Stimulated activated naive B cell treated with anti-CD40 and anti-IgM and Interleukin-4, amounts not matched to agents 10 μg/mL and 1 μg/mL and 100 μg/mL, for 72 hours (primary cell): ENCODE measurements at regions not wholly inside any gene's neighbourhood (a gene's known extent, or its start where the extent isn't known, plus 50 kb on each side); places are given as distances from the start of the nearest gene placed in this dataset.
"Not testable (repeated sequence)": the region's sequence is repeated elsewhere in the genome, so short reads cannot be mapped to it uniquely, and the experiment has no call there.

Experiments
- ATAC-seq, 2 donors: fragments of 150-1000 bp; cut with Tn5 transposase; replicated peaks; 2 replicates each; pipeline ENCODE4 v1.10.0; 2021; ENCODE audit warnings: moderate library complexity in 1 of 2
- DNase-seq: peaks from one replicate; pipeline ENCODE4 v3.0.0; 2021
- H3K27ac Mint-ChIP-seq: one replicate; pipeline ENCODE4 v1.8.0; 2022; ENCODE audit warnings: mild to moderate bottlenecking, mixed read lengths
- H3K27me3 Mint-ChIP-seq, 2 donors: one replicate each; pipeline ENCODE4 v1.8.0; 2022; ENCODE audit warnings: mixed read lengths in 2 of 2
- H3K36me3 Mint-ChIP-seq, 2 donors: one replicate each; pipeline ENCODE4 v1.8.0; 2022; ENCODE audit warnings: mixed read lengths in 2 of 2, mild to moderate bottlenecking in 1 of 2
- H3K4me1 Mint-ChIP-seq, 2 donors: one replicate each; pipeline ENCODE4 v1.8.0; 2022; ENCODE audit warnings: mixed read lengths in 2 of 2, mild to moderate bottlenecking in 1 of 2
- H3K4me3 Mint-ChIP-seq, 2 donors: one replicate each; pipeline ENCODE4 v1.8.0; 2022; ENCODE audit warnings: mild to moderate bottlenecking in 2 of 2, mixed read lengths in 2 of 2, moderate library complexity in 1 of 2
- H3K9me3 Mint-ChIP-seq, 2 donors: one replicate each; pipeline ENCODE4 v1.8.0; 2022; ENCODE audit warnings: mixed read lengths in 2 of 2, mild to moderate bottlenecking in 1 of 2

- Mint-ChIP-seq H3K27ac (no peak overlapping the region), H3K9me3 (peaks cover 0 to 5% of the 10 kb centered on the region in 2 donors), H3K4me3 (no peak overlapping the region), H3K4me1 (no peaks in the 10 kb centered on the region), H3K27me3 (no peaks in the 10 kb centered on the region), H3K36me3 (no peaks in the 10 kb centered on the region)
- DNase-seq (no peak), ATAC-seq (no peak)
Observed at GRCh38 chr4:95779447-95779846, 60.4 kb upstream of the PDHA2 start.

- no peak for DNase-seq
- Mint-ChIP-seq H3K36me3 (no peaks in the 10 kb centered on the region), H3K4me3 (no peak overlapping the region), H3K27ac (no peak overlapping the region), H3K4me1 (no peaks in the 10 kb centered on the region), H3K27me3 (no peaks in the 10 kb centered on the region), H3K9me3 (peaks cover 0 to 5% of the 10 kb centered on the region in 2 donors)
- ATAC-seq = no peak
Observed at GRCh38 chr4:95778666-95779065, 61.2 kb upstream of the PDHA2 start.

GRCh38 chr4:95770605-95771004 is 69.3 kb upstream of the PDHA2 start:
- H3K4me3 Mint-ChIP-seq, H3K36me3 Mint-ChIP-seq, DNase-seq, H3K9me3 Mint-ChIP-seq, ATAC-seq, H3K4me1 Mint-ChIP-seq, H3K27me3 Mint-ChIP-seq, H3K27ac Mint-ChIP-seq: not testable (repeated sequence)

- Mint-ChIP-seq H3K4me3 (no peak overlapping the region), H3K27ac (no peak overlapping the region), H3K9me3 (peaks cover 3 to 4% of the 10 kb centered on the region in 2 donors), H3K27me3 (no peaks in the 10 kb centered on the region), H3K4me1 (no peaks in the 10 kb centered on the region), H3K36me3 (no peaks in the 10 kb centered on the region)
- no peak for ATAC-seq
- no peak for DNase-seq
Observed at GRCh38 chr4:95764961-95765360, 74.9 kb upstream of the PDHA2 start.

GRCh38 chr4:95761871-95762270 is 78.0 kb upstream of the PDHA2 start:
- Mint-ChIP-seq H3K36me3 (no peaks in the 10 kb centered on the region), H3K4me1 (no peaks in the 10 kb centered on the region), H3K9me3 (peaks cover 3 to 4% of the 10 kb centered on the region in 2 donors), H3K27ac (no peak overlapping the region), H3K27me3 (no peaks in the 10 kb centered on the region), H3K4me3 (no peak overlapping the region)
- DNase-seq (no peak), ATAC-seq (no peak)

DNA sequence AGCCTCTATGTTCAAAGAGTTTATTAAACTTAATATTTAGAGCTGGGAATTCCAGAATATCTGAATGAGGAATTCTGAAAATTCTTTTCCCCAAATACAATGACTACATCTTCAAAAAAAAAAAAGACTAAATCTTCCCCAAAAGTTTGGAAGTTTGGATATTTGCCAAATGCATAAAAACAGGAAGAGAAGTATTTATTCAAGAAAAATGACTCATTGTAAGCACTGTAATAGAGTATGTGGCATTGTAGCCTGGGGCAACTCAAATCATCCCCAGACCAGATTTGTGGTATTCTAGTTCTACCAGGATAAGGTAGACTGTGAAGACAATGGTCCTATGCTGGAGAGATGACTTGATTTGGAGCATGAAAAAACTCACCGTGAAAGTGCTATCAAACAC is 78.5 kb upstream of the PDHA2 start:
- H3K27me3 Mint-ChIP-seq = no peaks in the 10 kb centered on the region
- DNase-seq (no peak), ATAC-seq (no peak)
- H3K9me3 Mint-ChIP-seq = peaks cover 3 to 4% of the 10 kb centered on the region in 2 donors
- H3K27ac Mint-ChIP-seq = no peak overlapping the region
- H3K36me3 Mint-ChIP-seq = no peaks in the 10 kb centered on the region
- no peaks in the 10 kb centered on the region for H3K4me1 Mint-ChIP-seq
- H3K4me3 Mint-ChIP-seq = no peak overlapping the region

- H3K27ac Mint-ChIP-seq, H3K27me3 Mint-ChIP-seq, DNase-seq, H3K4me1 Mint-ChIP-seq, ATAC-seq, H3K4me3 Mint-ChIP-seq, H3K9me3 Mint-ChIP-seq, H3K36me3 Mint-ChIP-seq: not testable (repeated sequence)
Observed at GRCh38 chr4:95760646-95761045, 79.2 kb upstream of the PDHA2 start.

GRCh38 chr4:95758001-95758400 is 81.9 kb upstream of the PDHA2 start:
- no peaks in the 10 kb centered on the region for H3K4me1 Mint-ChIP-seq
- no peak overlapping the region for H3K4me3 Mint-ChIP-seq
- no peak overlapping the region for H3K27ac Mint-ChIP-seq
- no peaks in the 10 kb centered on the region for H3K9me3 Mint-ChIP-seq
- H3K36me3 Mint-ChIP-seq = no peaks in the 10 kb centered on the region
- no peak for DNase-seq
- ATAC-seq = no peak
- no peaks in the 10 kb centered on the region for H3K27me3 Mint-ChIP-seq

DNA sequence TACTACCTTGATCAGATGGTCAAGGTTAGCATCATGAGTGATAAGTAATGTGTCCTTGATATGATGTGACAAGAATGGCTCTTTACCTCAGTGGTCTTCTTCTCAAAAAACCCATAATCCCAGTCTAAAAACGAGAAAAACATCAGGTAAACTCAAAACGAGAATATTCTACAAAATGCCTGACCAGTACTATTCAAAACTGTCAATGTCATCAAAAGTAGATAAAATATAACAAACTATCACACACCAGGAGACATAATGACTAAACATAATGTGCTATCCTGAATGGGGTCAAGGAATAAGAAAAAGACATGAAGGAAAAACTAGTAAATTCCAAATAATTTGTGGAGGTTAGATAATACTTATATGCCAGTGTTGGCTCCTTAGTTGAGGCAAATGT is 85.2 kb upstream of the PDHA2 start:
- H3K27ac Mint-ChIP-seq = no peak overlapping the region
- no peaks in the 10 kb centered on the region for H3K4me1 Mint-ChIP-seq
- no peak for ATAC-seq
- H3K36me3 Mint-ChIP-seq = no peaks in the 10 kb centered on the region
- H3K4me3 Mint-ChIP-seq = no peak overlapping the region
- DNase-seq = no peak
- no peaks in the 10 kb centered on the region for H3K9me3 Mint-ChIP-seq
- H3K27me3 Mint-ChIP-seq = no peaks in the 10 kb centered on the region

- H3K36me3 Mint-ChIP-seq = no peaks in the 10 kb centered on the region
- no peak overlapping the region for H3K27ac Mint-ChIP-seq
- H3K4me3 Mint-ChIP-seq = no peak overlapping the region
- peaks cover 0 to 6% of the 10 kb centered on the region in 2 donors for H3K9me3 Mint-ChIP-seq
- H3K4me1 Mint-ChIP-seq = no peaks in the 10 kb centered on the region
- no peak for ATAC-seq
- H3K27me3 Mint-ChIP-seq = no peaks in the 10 kb centered on the region
- DNase-seq = no peak
Observed at GRCh38 chr4:95749204-95749603, 90.7 kb upstream of the PDHA2 start.

DNA sequence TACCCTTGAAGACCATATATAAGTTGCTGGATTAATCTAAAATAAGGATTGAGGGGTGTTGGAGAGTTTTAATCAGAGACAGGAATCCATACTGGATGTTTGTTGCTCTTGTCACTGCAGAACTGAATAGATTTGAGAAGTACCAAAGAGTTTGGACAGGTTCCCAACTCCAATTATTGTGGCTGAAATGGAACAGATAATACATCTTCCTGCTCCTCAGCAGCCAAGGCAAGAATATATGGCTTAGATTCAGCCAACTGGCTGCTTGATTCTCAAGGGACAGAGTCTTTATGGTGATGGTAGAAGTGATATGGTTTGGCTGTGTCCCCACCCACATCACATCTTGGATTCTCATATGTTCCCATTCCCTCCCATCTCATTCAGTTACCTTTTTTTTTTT is 97.0 kb upstream of the PDHA2 start:
- H3K4me1 Mint-ChIP-seq = no peaks in the 10 kb centered on the region
- H3K9me3 Mint-ChIP-seq = peaks cover 10 to 14% of the 10 kb centered on the region in 2 donors
- no peaks in the 10 kb centered on the region for H3K27me3 Mint-ChIP-seq
- no peak for DNase-seq
- no peaks in the 10 kb centered on the region for H3K36me3 Mint-ChIP-seq
- H3K27ac Mint-ChIP-seq = no peak overlapping the region
- H3K4me3 Mint-ChIP-seq = no peak overlapping the region
- no peak for ATAC-seq

DNA sequence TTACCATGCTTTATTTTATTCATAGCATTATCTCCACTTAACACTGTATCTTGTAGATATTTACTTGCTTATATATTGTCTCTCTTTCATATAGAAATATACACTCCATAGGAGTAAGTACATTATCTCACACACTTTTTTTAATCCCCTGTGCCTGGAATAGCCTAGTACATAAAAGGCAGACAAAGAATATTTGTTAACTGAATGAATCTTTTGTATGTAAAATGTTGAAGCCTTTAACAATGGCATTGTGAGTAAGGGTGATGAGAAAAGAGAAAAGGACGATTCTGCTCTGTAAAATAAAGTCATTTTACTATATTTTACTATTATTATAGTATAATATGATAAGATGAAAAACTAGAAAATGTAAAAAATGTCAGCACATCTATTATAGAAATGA is 97.7 kb upstream of the PDHA2 start:
- Mint-ChIP-seq H3K4me1 (no peaks in the 10 kb centered on the region), H3K4me3 (no peak overlapping the region), H3K36me3 (no peaks in the 10 kb centered on the region), H3K27ac (no peak overlapping the region), H3K27me3 (no peaks in the 10 kb centered on the region), H3K9me3 (peaks cover 10 to 14% of the 10 kb centered on the region in 2 donors)
- DNase-seq (no peak), ATAC-seq (no peak)

DNA sequence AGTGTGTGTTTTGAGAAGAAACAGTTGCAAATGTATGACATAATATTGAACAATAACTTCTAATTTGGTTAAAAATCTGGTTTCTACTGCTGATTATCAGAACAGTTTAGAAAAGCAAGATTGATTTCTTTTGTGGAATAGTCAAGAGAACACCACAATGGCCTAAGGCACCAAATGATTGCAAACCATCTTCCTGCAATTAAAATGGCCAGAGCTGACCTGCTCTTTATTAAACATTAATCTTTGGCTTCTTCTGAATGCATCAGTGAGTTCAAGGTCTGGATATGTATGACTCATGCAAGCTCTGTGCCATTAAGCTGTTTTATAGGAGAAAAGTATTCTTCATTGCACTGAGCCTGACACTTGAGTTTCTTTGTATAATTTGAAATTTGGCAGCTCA is 107.8 kb upstream of the PDHA2 start:
- ATAC-seq = no peak
- Mint-ChIP-seq H3K4me3 (no peak overlapping the region), H3K27me3 (no peaks in the 10 kb centered on the region), H3K9me3 (no peaks in the 10 kb centered on the region), H3K36me3 (no peaks in the 10 kb centered on the region), H3K4me1 (no peaks in the 10 kb centered on the region), H3K27ac (no peak overlapping the region)
- no peak for DNase-seq

DNA sequence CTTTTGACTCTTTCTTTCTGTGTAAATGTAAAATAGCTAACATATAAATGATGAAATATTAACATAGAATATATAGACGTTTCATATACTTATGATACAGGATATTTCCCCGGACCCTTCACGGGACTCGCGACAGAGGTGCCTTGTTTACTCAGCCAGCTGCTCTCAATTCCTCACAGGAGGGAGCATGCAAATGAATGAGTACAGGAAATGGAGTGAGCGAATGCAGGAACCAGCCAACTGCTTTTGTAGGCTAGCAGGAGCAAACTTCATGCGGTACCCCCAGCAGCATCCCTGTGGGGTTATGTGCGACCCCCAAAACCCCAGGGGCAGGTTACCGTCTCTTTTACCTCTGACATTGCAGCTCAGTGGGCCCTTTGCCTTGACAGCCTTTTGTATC is 110.3 kb upstream of the PDHA2 start:
- H3K9me3 Mint-ChIP-seq = no peaks in the 10 kb centered on the region
- H3K36me3 Mint-ChIP-seq = no peaks in the 10 kb centered on the region
- no peak overlapping the region for H3K4me3 Mint-ChIP-seq
- no peak overlapping the region for H3K27ac Mint-ChIP-seq
- no peaks in the 10 kb centered on the region for H3K4me1 Mint-ChIP-seq
- DNase-seq (no peak), ATAC-seq (no peak)
- no peaks in the 10 kb centered on the region for H3K27me3 Mint-ChIP-seq

DNA sequence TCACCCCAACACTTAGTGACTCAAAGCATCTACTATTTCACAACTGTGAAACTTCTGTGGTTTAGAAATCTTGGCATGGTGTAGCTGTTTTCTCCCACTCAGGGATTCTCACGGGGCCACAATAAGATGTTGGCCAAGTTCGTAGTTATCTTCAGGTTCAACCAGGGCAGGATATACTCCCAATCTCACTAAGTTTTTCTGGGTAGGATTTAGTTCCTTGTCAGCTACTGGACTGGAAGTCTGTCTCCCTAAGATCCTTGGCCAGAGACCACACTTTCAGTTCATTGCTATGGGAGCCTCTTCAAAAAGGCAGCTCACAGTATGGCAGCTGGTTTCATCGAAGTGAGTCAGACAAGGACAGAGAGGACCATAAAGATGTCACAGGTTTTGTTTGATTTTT is 111.7 kb upstream of the PDHA2 start:
- ATAC-seq (no peak), DNase-seq (no peak)
- H3K4me1 Mint-ChIP-seq = no peaks in the 10 kb centered on the region
- H3K27ac Mint-ChIP-seq = no peak overlapping the region
- no peaks in the 10 kb centered on the region for H3K36me3 Mint-ChIP-seq
- no peaks in the 10 kb centered on the region for H3K27me3 Mint-ChIP-seq
- H3K4me3 Mint-ChIP-seq = no peak overlapping the region
- no peaks in the 10 kb centered on the region for H3K9me3 Mint-ChIP-seq

DNA sequence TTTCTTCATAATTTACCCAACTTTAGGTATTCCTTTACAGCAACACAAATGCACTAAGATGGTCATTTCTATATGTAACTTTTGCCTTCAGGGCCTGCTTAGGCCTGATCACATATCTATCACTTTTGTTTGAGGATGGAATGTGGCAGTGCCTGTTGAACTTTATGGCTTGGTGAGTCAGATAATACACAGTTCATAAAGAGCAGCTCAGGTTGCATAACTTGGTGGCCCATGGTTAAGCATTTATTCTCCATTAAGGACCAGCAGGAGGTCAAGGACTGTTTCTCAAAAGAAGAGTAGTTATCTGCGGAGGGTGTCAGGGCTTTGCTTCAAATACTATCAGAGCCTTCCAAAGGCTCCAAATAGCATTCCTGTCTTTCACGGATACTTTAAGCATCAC is 124.1 kb upstream of the PDHA2 start:
- H3K27me3 Mint-ChIP-seq = no peaks in the 10 kb centered on the region
- no peak for DNase-seq
- H3K4me1 Mint-ChIP-seq = no peaks in the 10 kb centered on the region
- no peak overlapping the region for H3K27ac Mint-ChIP-seq
- ATAC-seq = no peak
- H3K36me3 Mint-ChIP-seq = no peaks in the 10 kb centered on the region
- H3K4me3 Mint-ChIP-seq = no peak overlapping the region
- peaks cover 0 to 7% of the 10 kb centered on the region in 2 donors for H3K9me3 Mint-ChIP-seq
